NCI-H1092 treated with DMSO at 0.1 percent for 48 hours (cell line): ENCODE measurements at regions not wholly inside any gene's neighbourhood (a gene's known extent, or its start where the extent isn't known, plus 50 kb on each side); places are given as distances from the start of the nearest gene placed in this dataset.
"Not testable (repeated sequence)": the region's sequence is repeated elsewhere in the genome, so short reads cannot be mapped to it uniquely, and the experiment has no call there.

Experiments
- DNase-seq: peaks from one replicate; lab custom pipeline; 2025; lab: John Stamatoyannopoulos, UW

- no peak for DNase-seq
Observed at GRCh38 chr14:105903971-105904370, 377.6 kb downstream of the TMEM121 start.

- DNase-seq, result no peak
Observed at GRCh38 chr14:105904379-105904778, 378.0 kb downstream of the TMEM121 start.

GRCh38 chr14:105905456-105905855 lies 379.1 kb downstream of the TMEM121 start:
- no peak for DNase-seq

GRCh38 chr14:105907276-105907675 lies 380.9 kb downstream of the TMEM121 start:
- no peak for DNase-seq

GRCh38 chr14:105908006-105908405 lies 381.6 kb downstream of the TMEM121 start:
- no peak for DNase-seq

GRCh38 chr14:105908481-105908911 lies 382.1 kb downstream of the TMEM121 start:
- no peak for DNase-seq

GRCh38 chr14:105909046-105909827 lies 382.9 kb downstream of the TMEM121 start:
- DNase-seq, result no peak

GRCh38 chr14:105909828-105910120 lies 383.4 kb downstream of the TMEM121 start:
- not testable (repeated sequence) for DNase-seq

GRCh38 chr14:105910426-105910825 lies 384.0 kb downstream of the TMEM121 start:
- no peak for DNase-seq

GRCh38 chr14:105911006-105911847 lies 384.8 kb downstream of the TMEM121 start:
- no peak for DNase-seq

GRCh38 chr14:105911848-105912292 lies 385.5 kb downstream of the TMEM121 start:
- DNase-seq, result not testable (repeated sequence)

- no peak for DNase-seq
Observed at GRCh38 chr14:105912641-105913180, 386.3 kb downstream of the TMEM121 start.

GRCh38 chr14:105913221-105913620 lies 386.8 kb downstream of the TMEM121 start:
- no peak for DNase-seq

- no peak for DNase-seq
Observed at GRCh38 chr14:105913861-105914260, 387.5 kb downstream of the TMEM121 start.

GRCh38 chr14:105914281-105914680 lies 387.9 kb downstream of the TMEM121 start:
- not testable (repeated sequence) for DNase-seq

GRCh38 chr14:105914738-105915385 lies 388.5 kb downstream of the TMEM121 start:
- no peak for DNase-seq

GRCh38 chr14:105915546-105915945 lies 389.2 kb downstream of the TMEM121 start:
- not testable (repeated sequence) for DNase-seq

- not testable (repeated sequence) for DNase-seq
Observed at GRCh38 chr14:105917136-105917932, 391.0 kb downstream of the TMEM121 start.

- no peak for DNase-seq
Observed at GRCh38 chr14:105917933-105918436, 391.6 kb downstream of the TMEM121 start.

- DNase-seq, result no peak
Observed at GRCh38 chr14:105918496-105919262, 392.3 kb downstream of the TMEM121 start.
